Ascending aorta (tissue), 2 donors: ENCODE measurements at regions not wholly inside any gene's neighbourhood (a gene's known extent, or its start where the extent isn't known, plus 50 kb on each side); places are given as distances from the start of the nearest gene placed in this dataset.

Experiments used
- DNase-seq, 2 donors: peaks; one replicate each; pipeline ENCODE4 v3.0.0-alpha.2; 2019; ENCODE audit warnings: low spot score in 2 of 2
- H3K27ac ChIP-seq, 2 donors: fragments of 200-600 bp; sonication (generic); one replicate each; pipeline ENCODE4 v1.5.1; 2016 to 2017; ENCODE audit warnings: mild to moderate bottlenecking in 1 of 2
- H3K27me3 ChIP-seq: fragments of 200-600 bp; sonication (generic); one replicate; pipeline ENCODE4 v1.5.1; 2017
- H3K36me3 ChIP-seq, 2 donors: fragments of 200-600 bp; sonication (generic); one replicate each; pipeline ENCODE4 v1.5.1; 2016
- H3K4me1 ChIP-seq, 2 donors: fragments of 200-600 bp; sonication (generic); one replicate each; pipeline ENCODE4 v1.5.1; 2016 to 2017; ENCODE audit warnings: mild to moderate bottlenecking in 1 of 2
- H3K4me3 ChIP-seq, 2 donors: fragments of 200-600 bp; sonication (generic); one replicate each; pipeline ENCODE4 v1.5.1; 2016 to 2017; ENCODE audit warnings: mild to moderate bottlenecking in 1 of 2
- H3K9me3 ChIP-seq, 2 donors: fragments of 200-600 bp; sonication (generic); one replicate each; pipeline ENCODE4 v1.5.1; 2016
- CTCF ChIP-seq, 3 experiments: fragments of 200-600 bp in 2 of 3; fragments of 450-650 bp in 1 of 3; sonication (generic) in 2 of 3; IDR thresholded peaks; one replicate each; pipeline ENCODE4 v1.5.1; 2016 to 2019; ENCODE audit warnings: antibody characterized with exemption in 3 of 3, mild to moderate bottlenecking in 1 of 3, moderate library complexity in 1 of 3
- intact Hi-C: fragments of 100-400 bp; cut with DNase I; formaldehyde crosslinking; loops from one replicate; pipeline ENCODE4 v1.15.1; 2023

DNA sequence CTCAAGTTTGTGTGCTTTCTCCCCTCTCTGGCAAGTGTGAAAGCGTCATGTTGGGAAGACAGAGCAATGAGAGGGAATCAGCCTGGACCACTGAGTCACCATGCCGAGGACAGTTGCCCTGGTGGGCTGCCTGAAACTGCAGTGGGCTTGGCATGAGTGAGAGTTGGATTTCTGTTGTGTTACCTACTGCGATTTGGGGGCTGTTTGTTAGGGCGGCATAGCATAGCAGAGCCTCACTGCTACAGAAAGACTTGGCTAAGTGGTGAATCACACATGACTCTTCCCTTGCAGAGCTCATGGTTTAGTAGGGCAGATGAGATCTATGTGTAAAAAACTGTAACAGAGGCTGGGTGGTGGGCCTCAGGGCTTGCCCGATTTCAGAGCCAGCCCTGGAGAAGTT, 324.6 kb downstream of the C16orf95 start:
- Histone ChIP-seq H3K4me3 (no peak overlapping the region), H3K27ac (no peak overlapping the region), H3K4me1 (no peaks in the 10 kb centered on the region), H3K27me3 (no peaks in the 10 kb centered on the region), H3K36me3 (no peaks in the 10 kb centered on the region), H3K9me3 (no peaks in the 10 kb centered on the region)
- DNase-seq, result no peak
- TF ChIP-seq CTCF (IDR thresholded peaks at IDR 0.05), result no peak
- intact Hi-C loops, result no loop called here

GRCh38 chr16:86993426-86994110, 323.6 kb downstream of the C16orf95 start:
- Histone ChIP-seq H3K4me1 (no peaks in the 10 kb centered on the region), H3K4me3 (no peak overlapping the region), H3K27me3 (no peaks in the 10 kb centered on the region), H3K27ac (no peak overlapping the region), H3K9me3 (no peaks in the 10 kb centered on the region), H3K36me3 (no peaks in the 10 kb centered on the region)
- no peak for TF ChIP-seq CTCF (IDR thresholded peaks at IDR 0.05)
- intact Hi-C loops, result no loop called here
- no peak for DNase-seq

DNA sequence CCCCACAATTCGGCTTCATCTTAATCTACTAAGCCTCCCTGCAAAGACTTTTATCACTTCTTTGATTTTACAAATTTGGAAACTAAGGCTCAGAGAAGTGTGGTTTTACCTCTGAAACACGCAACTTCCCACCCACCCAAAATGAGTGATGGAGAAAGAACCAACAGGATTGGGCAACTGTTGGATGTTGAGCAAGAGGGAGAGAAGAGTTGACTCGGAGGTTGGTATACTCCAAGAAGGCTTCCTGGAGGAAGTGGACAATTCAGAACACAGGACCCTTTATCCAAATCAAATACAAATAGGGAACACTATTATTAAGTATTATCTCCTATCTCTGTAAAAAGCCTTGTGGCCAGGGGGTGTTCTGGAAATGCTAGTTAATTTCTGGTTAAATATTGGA, 323.0 kb downstream of the C16orf95 start:
- Histone ChIP-seq H3K9me3 (no peaks in the 10 kb centered on the region), H3K36me3 (no peaks in the 10 kb centered on the region), H3K27ac (no peak overlapping the region), H3K27me3 (no peaks in the 10 kb centered on the region), H3K4me3 (no peak overlapping the region), H3K4me1 (no peaks in the 10 kb centered on the region)
- intact Hi-C loops, result no loop called here
- TF ChIP-seq CTCF (IDR thresholded peaks at IDR 0.05), result no peak
- DNase-seq, result no peak

GRCh38 chr16:86994651-86995171, 322.5 kb downstream of the C16orf95 start:
- TF ChIP-seq CTCF (IDR thresholded peaks at IDR 0.05), result no peak
- no peak for DNase-seq
- no peak overlapping the region for H3K27ac ChIP-seq
- no peaks in the 10 kb centered on the region for H3K9me3 ChIP-seq
- no peak overlapping the region for H3K4me3 ChIP-seq
- H3K4me1 ChIP-seq, result no peaks in the 10 kb centered on the region
- intact Hi-C loops, result no loop called here
- no peaks in the 10 kb centered on the region for H3K27me3 ChIP-seq
- no peaks in the 10 kb centered on the region for H3K36me3 ChIP-seq

DNA sequence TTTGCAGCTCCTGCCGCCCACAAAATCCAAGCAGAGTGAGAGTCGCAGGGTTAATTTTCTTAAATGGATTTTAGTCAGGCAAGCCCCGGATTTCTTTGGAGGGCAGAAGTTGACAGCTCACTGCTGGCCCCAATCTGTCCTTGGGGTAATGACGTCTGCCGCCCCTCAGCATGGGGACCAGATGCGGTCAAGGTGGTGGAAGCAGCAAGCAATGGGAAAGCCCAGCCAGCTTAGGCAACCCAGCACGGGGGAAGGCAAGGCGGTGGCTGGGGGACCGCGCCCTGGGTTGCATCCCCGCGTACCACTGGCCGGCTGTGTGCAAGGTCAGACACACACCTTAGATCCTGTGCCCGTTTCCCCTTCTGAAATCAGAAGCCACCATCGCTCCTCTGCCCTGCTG, 321.7 kb downstream of the C16orf95 start:
- intact Hi-C loops, result no loop called here
- no peak overlapping the region for H3K27ac ChIP-seq

More for the DNA sequence above, 321.7 kb downstream of the C16orf95 start:
- Histone ChIP-seq H3K4me3 (no peak overlapping the region), H3K4me1 (no peaks in the 10 kb centered on the region), H3K27me3 (no peaks in the 10 kb centered on the region), H3K36me3 (no peaks in the 10 kb centered on the region), H3K9me3 (peaks cover 0 to 4% of the 10 kb centered on the region in 2 donors)
- no peak for TF ChIP-seq CTCF (IDR thresholded peaks at IDR 0.05)
- DNase-seq, result no peak
